ENCODE measurements at regions not wholly inside any gene's neighbourhood (a gene's known extent, or its start where the extent isn't known, plus 50 kb on each side); places are given as distances from the start of the nearest gene placed in this dataset.

DNA sequence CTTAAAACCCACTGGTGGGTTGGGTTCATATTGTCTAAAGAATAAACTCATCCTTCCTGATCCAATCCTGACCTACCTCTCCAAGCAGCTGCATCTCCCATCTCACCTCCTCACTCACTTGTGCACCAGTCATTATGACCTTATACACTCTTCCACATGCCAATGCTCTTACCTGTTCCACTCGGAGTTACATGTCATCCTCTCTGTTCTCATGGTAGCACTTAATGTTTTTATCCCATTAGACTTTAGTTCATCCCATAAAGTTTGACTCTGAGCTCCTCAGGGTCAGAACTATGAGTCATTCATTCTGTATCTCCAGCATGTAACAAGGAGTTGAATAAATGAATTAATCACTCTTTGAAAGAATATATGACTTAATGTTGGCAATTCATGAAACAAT lies 330.2 kb downstream of the KLF12 start:
- TF ChIP-seq POLR2A (IDR thresholded peaks at IDR 0.05; ENCODE audit: low read length) (no peak), GATA1 (IDR thresholded peaks at IDR 0.05; ENCODE audit: low read depth, low read length) (no peak)
